CD14-positive monocyte (primary cell): ENCODE measurements at regions not wholly inside any gene's neighbourhood (a gene's known extent, or its start where the extent isn't known, plus 50 kb on each side); places are given as distances from the start of the nearest gene placed in this dataset.

ENCODE experiments used
- DNase-seq, 3 donors: peaks; one replicate each; pipeline ENCODE4 v3.0.0-alpha.2; 2011 to 2022
- H2AFZ ChIP-seq: 2 replicates; pipeline ENCODE4 v1.6.0; 2012; ENCODE audit warnings: mild to moderate bottlenecking, low read depth, low read length, inconsistent platforms; ENCODE audit not compliant: insufficient read depth, poor library complexity, severe bottlenecking
- H3K27ac ChIP-seq, 2 donors: 1 replicate in 1 of 2; 2 replicates in 1 of 2; pipeline ENCODE4 v1.5.1; 2012 to 2013; ENCODE audit warnings: low read length in 2 of 2, control low read depth in 1 of 2, inconsistent platforms in 1 of 2, low read depth in 1 of 2, mild to moderate bottlenecking in 1 of 2
- H3K27me3 ChIP-seq, 2 donors: one replicate each; pipeline versions ENCODE4 v1.6.0 to v1.6.1; 2011 to 2013; ENCODE audit warnings: low read length in 2 of 2; ENCODE audit not compliant: control insufficient read depth in 2 of 2, insufficient read depth in 2 of 2
- H3K36me3 ChIP-seq, 2 donors: replicated peaks in 1 of 2; 1 replicate in 1 of 2; 2 replicates in 1 of 2; pipeline versions ENCODE4 v1.5.1 to v1.6.1; 2012 to 2013; ENCODE audit warnings: low read length in 2 of 2, control low read depth in 1 of 2, inconsistent platforms in 1 of 2, mild to moderate bottlenecking in 1 of 2; ENCODE audit not compliant: insufficient read depth in 2 of 2, control insufficient read depth in 1 of 2
- H3K4me1 ChIP-seq, 2 donors: 1 replicate in 1 of 2; 2 replicates in 1 of 2; pipeline versions ENCODE4 v1.5.1 to v1.6.1; 2012 to 2013; ENCODE audit warnings: low read length in 2 of 2, control low read depth in 1 of 2, inconsistent platforms in 1 of 2, mild to moderate bottlenecking in 1 of 2, moderate library complexity in 1 of 2; ENCODE audit not compliant: insufficient read depth in 2 of 2, control insufficient read depth in 1 of 2
- H3K4me2 ChIP-seq: replicated peaks from 2 replicates; pipeline ENCODE3; 2012; ENCODE audit warnings: low read length, moderate library complexity, mild to moderate bottlenecking; ENCODE audit not compliant: poor library complexity, severe bottlenecking; ENCODE audit errors: extremely low read depth
- H3K4me3 ChIP-seq, 3 experiments: fragments of 200-600 bp in 1 of 3; sonication (generic) in 1 of 3; replicated peaks in 1 of 3; 1 replicate in 2 of 3; 2 replicates in 1 of 3; pipeline ENCODE4 v1.5.1; 2011 to 2013; ENCODE audit warnings: low read length in 3 of 3, mild to moderate bottlenecking in 3 of 3, control low read depth in 2 of 3, low read depth in 2 of 3, inconsistent platforms in 1 of 3, moderate library complexity in 1 of 3
- H3K79me2 ChIP-seq: 2 replicates; pipeline ENCODE4 v1.6.0; 2012; ENCODE audit warnings: mild to moderate bottlenecking, control low read depth, inconsistent platforms, low read length, moderate library complexity; ENCODE audit not compliant: insufficient read depth
- H3K9ac ChIP-seq: 2 replicates; pipeline ENCODE4 v1.6.0; 2017; ENCODE audit warnings: low read length, mild to moderate bottlenecking; ENCODE audit not compliant: insufficient read depth, poor library complexity, severe bottlenecking
- H3K9me3 ChIP-seq, 2 donors: replicated peaks in 1 of 2; 1 replicate in 1 of 2; 2 replicates in 1 of 2; pipeline versions ENCODE4 v1.5.1 to v1.6.1; 2012 to 2013; ENCODE audit warnings: low read length in 2 of 2, control low read depth in 1 of 2; ENCODE audit not compliant: control insufficient read depth in 1 of 2, insufficient read depth in 1 of 2
- H4K20me1 ChIP-seq: 2 replicates; pipeline ENCODE4 v1.6.0; 2012; ENCODE audit warnings: mild to moderate bottlenecking, low read length, control low read depth, moderate library complexity; ENCODE audit not compliant: insufficient read depth
- H3K27ac Mint-ChIP-seq, 7 donors: one replicate each; pipeline ENCODE4 v1.8.0; 2020; ENCODE audit warnings: mild to moderate bottlenecking in 7 of 7, mixed read lengths in 7 of 7, moderate library complexity in 6 of 7, inconsistent platforms in 2 of 7
- H3K27me3 Mint-ChIP-seq, 3 donors: one replicate each; pipeline ENCODE4 v1.8.0; 2021 to 2022; ENCODE audit warnings: low read depth in 3 of 3, mild to moderate bottlenecking in 3 of 3, mixed read lengths in 3 of 3, moderate library complexity in 3 of 3, inconsistent platforms in 1 of 3
- H3K36me3 Mint-ChIP-seq, 2 donors: one replicate each; pipeline ENCODE4 v1.8.0; 2020; ENCODE audit warnings: mixed read lengths in 2 of 2, inconsistent platforms in 1 of 2, mild to moderate bottlenecking in 1 of 2
- H3K4me1 Mint-ChIP-seq: one replicate; pipeline ENCODE4 v1.8.0; 2020; ENCODE audit warnings: mild to moderate bottlenecking, mixed read lengths
- H3K4me3 Mint-ChIP-seq, 2 donors: one replicate each; pipeline ENCODE4 v1.8.0; 2020; ENCODE audit warnings: mild to moderate bottlenecking in 2 of 2, mixed read lengths in 2 of 2, moderate library complexity in 1 of 2
- H3K9me3 Mint-ChIP-seq, 7 donors: one replicate each; pipeline ENCODE4 v1.8.0; 2020 to 2022; ENCODE audit warnings: mixed read lengths in 7 of 7, mild to moderate bottlenecking in 6 of 7, moderate library complexity in 6 of 7, inconsistent platforms in 2 of 7
- CTCF ChIP-seq: fragments of 200-600 bp; IDR thresholded peaks from one replicate; pipeline ENCODE4 v1.8.0; 2022; ENCODE audit warnings: antibody characterized with exemption, mild to moderate bottlenecking
- WGBS: methylation state at CpG from one replicate; pipeline ENCODE4 v1.1.5; 2013; ENCODE audit warnings: missing lambda C conversion rate; ENCODE audit not compliant: insufficient coverage; 5-methylcytosine and 5-hydroxymethylcytosine counted together
- intact Hi-C, 2 donors: fragments of 100-400 bp; cut with micrococcal nuclease; formaldehyde crosslinking; loops; one replicate each; pipeline versions ENCODE4 v1.15.0 to v1.15.1; 2023

GRCh38 chr2:17334300-17334699 lies 183.9 kb downstream of the RAD51AP2 start:
- intact Hi-C loops = no loop called here
- H3K4me3 ChIP-seq = no peak overlapping the region
- no peak overlapping the region for H3K4me3 Mint-ChIP-seq
- H3K27ac ChIP-seq = no peak overlapping the region
- H3K4me1 ChIP-seq = no peaks in the 10 kb centered on the region
- no peak overlapping the region for H3K9ac ChIP-seq
- H3K27me3 ChIP-seq = no peaks in the 10 kb centered on the region
- no peak for TF ChIP-seq CTCF
- H3K27me3 Mint-ChIP-seq = peaks cover 0 to 1% (median 0%) of the 10 kb centered on the region in 3 donors
- H3K79me2 ChIP-seq = no peaks in the 10 kb centered on the region
- H3K27ac Mint-ChIP-seq = no peak overlapping the region
- no peaks in the 10 kb centered on the region for H3K36me3 ChIP-seq
- DNase-seq = no peak
- peaks cover 0 to 4% of the 10 kb centered on the region in 2 donors for H3K9me3 ChIP-seq
- no peaks in the 10 kb centered on the region for H4K20me1 ChIP-seq
- H3K36me3 Mint-ChIP-seq = no peaks in the 10 kb centered on the region
- H2AFZ ChIP-seq = no peak overlapping the region
- no peak overlapping the region for H3K4me2 ChIP-seq
- H3K9me3 Mint-ChIP-seq = peaks cover 0 to 10% (median 3%) of the 10 kb centered on the region in 7 donors
- no peaks in the 10 kb centered on the region for H3K4me1 Mint-ChIP-seq

- H3K9ac ChIP-seq = no peak overlapping the region
- H3K4me1 Mint-ChIP-seq = no peaks in the 10 kb centered on the region
- no peaks in the 10 kb centered on the region for H3K36me3 Mint-ChIP-seq
- H3K27ac ChIP-seq = no peak overlapping the region
- no peak overlapping the region for H3K4me2 ChIP-seq
- no peak overlapping the region for H3K4me3 ChIP-seq
- WGBS = no CpG with 5 or more reads among the region's 1 CpG
- no peaks in the 10 kb centered on the region for H3K27me3 ChIP-seq
- H3K4me3 Mint-ChIP-seq = no peak overlapping the region
- H3K9me3 Mint-ChIP-seq = peaks cover 0 to 7% (median 0%) of the 10 kb centered on the region in 7 donors
- peaks cover 0 to 1% (median 0%) of the 10 kb centered on the region in 3 donors for H3K27me3 Mint-ChIP-seq
- H2AFZ ChIP-seq = no peak overlapping the region
- H3K4me1 ChIP-seq = no peaks in the 10 kb centered on the region
- DNase-seq = no peak
- H3K27ac Mint-ChIP-seq = no peak overlapping the region
- H3K36me3 ChIP-seq = no peaks in the 10 kb centered on the region
- no peaks in the 10 kb centered on the region for H3K9me3 ChIP-seq
- no peaks in the 10 kb centered on the region for H3K79me2 ChIP-seq
- no peaks in the 10 kb centered on the region for H4K20me1 ChIP-seq
- TF ChIP-seq CTCF = no peak
- intact Hi-C loops = no loop called here
Observed at GRCh38 chr2:17331636-17332035, 186.6 kb downstream of the RAD51AP2 start.
